ENCODE measurements at regions not wholly inside any gene's neighbourhood (a gene's known extent, or its start where the extent isn't known, plus 50 kb on each side); places are given as distances from the start of the nearest gene placed in this dataset.
"Not testable (repeated sequence)": the region's sequence is repeated elsewhere in the genome, so short reads cannot be mapped to it uniquely, and the experiment has no call there.

GRCh38 chr7:68082066-68082960, 1085.7 kb downstream of the TYW1 start:
- not testable (repeated sequence) for TF ChIP-seq POLR2AphosphoS5 (IDR thresholded peaks at IDR 0.05; ENCODE audit: borderline replicate concordance, low read depth, low read length); EZH2 (IDR thresholded peaks at IDR 0.05); FOXP2 (optimal IDR thresholded peaks at IDR 0.05; ENCODE audit: control extremely low read depth, extremely low read length, insufficient read depth)
